Naive thymus-derived CD8-positive, alpha-beta T cell (primary cell): ENCODE measurements at regions not wholly inside any gene's neighbourhood (a gene's known extent, or its start where the extent isn't known, plus 50 kb on each side); places are given as distances from the start of the nearest gene placed in this dataset.
"Not testable (repeated sequence)": the region's sequence is repeated elsewhere in the genome, so short reads cannot be mapped to it uniquely, and the experiment has no call there.

Experiments
- ATAC-seq, 2 donors: fragments of 150-1000 bp; cut with Tn5 transposase in 1 of 2; sonication (Bioruptor Pico), chemical (Tn5 transposase) in 1 of 2; 1 replicate in 1 of 2; 2 replicates in 1 of 2; pipeline ENCODE4 v1.10.0; 2021; ENCODE audit warnings: mild to moderate bottlenecking in 2 of 2, moderate library complexity in 2 of 2
- POLR2A ChIA-PET: fragments of 350-600 bp; sonication (Branson Sonifier 250); formaldehyde crosslinking; loops from one replicate; lab custom pipeline; 2021; ENCODE audit warnings: antibody characterized with exemption; lab: Charles Lee
- DNase-seq, 10 donors: peaks; one replicate each; pipeline versions ENCODE4 v3.0.0 to v3.0.0-alpha.2; 2020 to 2022
- H3K27ac Mint-ChIP-seq, 10 donors: one replicate each; pipeline ENCODE4 v1.8.0; 2020 to 2022; ENCODE audit warnings: mild to moderate bottlenecking in 10 of 10, mixed read lengths in 10 of 10, moderate library complexity in 4 of 10, inconsistent platforms in 1 of 10
- H3K27me3 Mint-ChIP-seq, 5 donors: one replicate each; pipeline ENCODE4 v1.8.0; 2021 to 2022; ENCODE audit warnings: mixed read lengths in 5 of 5
- H3K36me3 Mint-ChIP-seq, 3 donors: one replicate each; pipeline ENCODE4 v1.8.0; 2020 to 2022; ENCODE audit warnings: mixed read lengths in 3 of 3, mild to moderate bottlenecking in 2 of 3, inconsistent platforms in 1 of 3
- H3K4me1 Mint-ChIP-seq, 4 donors: one replicate each; pipeline ENCODE4 v1.8.0; 2021 to 2022; ENCODE audit warnings: mixed read lengths in 4 of 4
- H3K4me3 Mint-ChIP-seq, 10 donors: one replicate each; pipeline ENCODE4 v1.8.0; 2020 to 2022; ENCODE audit warnings: mild to moderate bottlenecking in 10 of 10, mixed read lengths in 10 of 10, moderate library complexity in 6 of 10, inconsistent platforms in 1 of 10
- H3K9me3 Mint-ChIP-seq, 9 donors: one replicate each; pipeline ENCODE4 v1.8.0; 2020 to 2022; ENCODE audit warnings: mixed read lengths in 9 of 9, mild to moderate bottlenecking in 3 of 9, inconsistent platforms in 1 of 9, moderate library complexity in 1 of 9

DNA sequence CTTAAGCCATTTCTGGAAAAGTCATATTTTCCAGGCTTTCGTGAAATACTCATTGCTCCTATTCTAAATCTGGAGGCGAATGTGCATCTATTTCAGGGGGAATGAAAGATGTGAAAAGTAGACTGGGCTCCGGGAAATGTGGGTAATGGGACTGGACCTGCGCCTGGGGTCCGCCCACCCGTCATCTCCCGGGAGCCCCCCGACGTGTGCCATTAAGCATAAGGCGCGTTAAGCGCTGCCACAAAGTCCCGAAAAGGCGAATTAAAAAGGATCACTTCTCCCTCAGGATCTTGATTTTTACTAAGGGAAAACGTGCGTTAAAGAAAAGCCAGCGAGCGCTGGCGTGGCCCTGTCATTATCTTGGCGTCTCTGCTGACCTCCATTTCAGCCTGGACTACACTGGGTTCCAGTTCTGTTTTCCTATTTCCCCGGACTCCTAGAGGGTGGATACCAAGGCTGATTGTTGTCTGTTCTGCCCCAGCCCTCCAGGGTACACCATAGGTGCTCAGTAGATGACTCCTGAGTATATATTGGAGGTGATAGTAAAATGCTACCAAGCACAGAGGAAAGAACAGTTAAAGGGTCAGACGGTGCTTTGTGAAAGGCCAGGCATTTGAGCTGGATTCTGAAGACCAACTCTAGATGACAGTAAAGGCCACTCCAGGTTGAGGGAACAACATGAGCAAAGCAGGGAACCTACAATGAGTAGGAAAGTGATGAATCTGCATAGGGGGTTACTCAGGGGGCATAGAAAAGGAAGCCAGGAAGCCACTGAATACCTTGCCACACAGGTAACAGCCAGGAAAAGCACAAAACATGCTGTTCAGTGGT is 89.2 kb upstream of the ARID1B start:
- H3K27me3 Mint-ChIP-seq: no peaks in the 10 kb centered on the region

DNA sequence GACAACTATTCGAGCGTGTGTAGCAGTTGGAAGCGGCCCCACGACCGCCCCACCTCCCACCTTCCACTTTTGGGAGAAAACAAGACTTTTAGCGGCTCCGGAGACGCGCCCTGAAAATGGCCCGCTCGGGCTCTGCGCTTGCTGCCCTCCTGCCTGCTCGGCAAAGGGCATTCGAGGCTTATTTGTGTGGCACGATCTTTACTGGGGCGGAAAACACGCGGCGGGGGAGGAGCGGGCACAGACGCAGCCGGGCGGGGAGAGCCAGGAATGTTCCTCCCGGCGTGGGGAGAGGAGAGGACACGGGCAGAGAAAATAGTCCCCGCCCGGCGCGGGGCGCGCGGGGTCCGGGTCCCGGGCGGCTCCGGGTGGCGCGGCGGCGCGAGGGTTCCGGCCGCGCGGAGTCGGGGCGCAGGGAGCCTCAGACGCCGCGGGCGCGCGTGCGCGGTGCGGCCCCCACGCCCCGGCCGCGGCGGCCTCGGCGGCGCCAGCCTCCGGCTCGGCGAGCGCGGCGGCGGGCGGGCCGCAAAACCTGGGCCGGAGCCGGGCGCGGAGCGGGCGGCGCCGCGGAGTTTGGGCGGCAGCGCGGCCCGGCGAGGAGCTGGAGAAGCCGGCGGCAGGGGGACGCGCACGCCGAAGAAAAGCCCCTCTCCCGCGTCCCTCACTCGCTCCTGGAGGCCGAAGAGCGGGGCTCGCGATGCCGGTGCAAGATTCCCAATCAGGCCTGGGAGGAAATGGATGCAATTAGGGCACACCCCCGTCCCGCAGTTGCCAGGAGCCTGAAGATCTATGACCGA is 90.0 kb upstream of the ARID1B start:
- Mint-ChIP-seq H3K4me1 (peaks cover 8 to 51% (median 17%) of the 10 kb centered on the region in 4 donors), H3K27me3 (no peaks in the 10 kb centered on the region), H3K36me3 (no peaks in the 10 kb centered on the region), H3K27ac (peak overlapping the region; percentile 90 to 99 (median 96)), H3K9me3 (no peaks in the 10 kb centered on the region), H3K4me3 (peak overlapping the region; percentile 76 to 97 (median 91))
- POLR2A ChIA-PET: interaction anchor here (0.5 to 8.6 kb wide), 8 partner anchors 10 to 1372 kb away, joined by 3 to 109 read pairs (median 6); partner anchors contain the start of gene ARID1B
- DNase-seq (peak; percentile 64 to 87 (median 83)), ATAC-seq (peak; percentile 83 to 85)

More for the DNA sequence above, 89.2 kb upstream of the ARID1B start:
- ATAC-seq (no peak), DNase-seq (peak in 3 of 10 donors; percentile 2 to 11 (median 3))
- H3K36me3 Mint-ChIP-seq: no peaks in the 10 kb centered on the region
- peak overlapping the region; percentile 73 to 92 (median 86) for H3K4me3 Mint-ChIP-seq
- peaks cover 8 to 51% (median 17%) of the 10 kb centered on the region in 4 donors for H3K4me1 Mint-ChIP-seq
- POLR2A ChIA-PET: interaction anchor here (0.5 to 8.6 kb wide), 3 partner anchors 49 to 140 kb away, joined by 3 to 109 read pairs (median 3); partner anchors contain the start of gene ARID1B
- H3K27ac Mint-ChIP-seq: peak overlapping the region; percentile 63 to 92 (median 88)
- no peaks in the 10 kb centered on the region for H3K9me3 Mint-ChIP-seq

- peak in 4 of 10 donors; percentile 4 to 64 (median 16) for DNase-seq
- POLR2A ChIA-PET: interaction anchor here (0.6 to 8.6 kb wide), 8 partner anchors 11 to 1371 kb away, joined by 4 to 109 read pairs (median 7); partner anchors contain the start of gene ARID1B
- peak overlapping the region; percentile 76 to 97 (median 91) for H3K4me3 Mint-ChIP-seq
- no peaks in the 10 kb centered on the region for H3K9me3 Mint-ChIP-seq
- H3K27ac Mint-ChIP-seq: peak overlapping the region; percentile 90 to 99 (median 96)
- peak; percentile 56 to 57 for ATAC-seq
- H3K27me3 Mint-ChIP-seq: no peaks in the 10 kb centered on the region
- peaks cover 8 to 51% (median 17%) of the 10 kb centered on the region in 4 donors for H3K4me1 Mint-ChIP-seq
- H3K36me3 Mint-ChIP-seq: no peaks in the 10 kb centered on the region
Measured at GRCh38 chr6:156686301-156686994, 90.7 kb upstream of the ARID1B start.

DNA sequence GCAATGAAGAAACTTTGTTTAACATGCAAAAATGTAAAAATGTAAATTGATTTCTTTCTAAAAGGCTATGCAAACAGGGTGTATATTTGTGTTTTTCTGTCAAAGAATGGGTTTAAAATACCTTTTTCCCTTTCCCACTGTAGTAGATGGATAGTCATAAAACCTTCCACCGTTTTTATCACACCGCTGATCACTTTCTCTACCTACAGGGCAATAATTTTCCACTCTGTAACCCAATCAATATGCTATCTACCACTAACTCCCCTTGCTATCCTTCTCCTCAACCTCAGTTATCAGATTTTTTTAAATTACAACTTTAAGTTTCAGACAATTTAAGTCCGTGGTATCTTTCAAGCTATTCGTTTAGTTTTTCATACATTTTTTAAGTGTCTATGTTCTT is 91.4 kb upstream of the ARID1B start:
- DNase-seq: no peak
- no peak for ATAC-seq
- no peaks in the 10 kb centered on the region for H3K36me3 Mint-ChIP-seq

DNA sequence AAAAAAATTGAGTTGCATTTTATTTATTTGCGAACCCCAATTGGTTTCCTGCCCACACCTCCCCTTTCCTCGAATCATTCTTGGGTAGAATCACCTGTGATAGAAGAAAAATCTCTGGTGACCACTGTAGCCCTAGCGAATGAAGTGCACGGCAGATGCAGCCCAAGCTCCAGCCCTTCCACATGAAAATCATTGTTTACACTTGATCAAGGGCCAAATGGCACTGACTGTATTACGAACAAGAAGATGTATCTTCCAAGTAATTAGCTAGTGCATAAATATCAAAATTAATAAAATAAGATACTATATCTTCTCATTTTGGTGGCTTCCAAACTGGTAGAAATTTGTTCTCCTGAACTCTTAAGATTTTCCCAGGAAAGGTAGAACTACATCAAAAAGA is 93.4 kb upstream of the ARID1B start:
- Mint-ChIP-seq H3K27ac (no peak overlapping the region), H3K4me1 (peaks cover 8 to 28% (median 17%) of the 10 kb centered on the region in 4 donors), H3K36me3 (no peaks in the 10 kb centered on the region), H3K9me3 (no peaks in the 10 kb centered on the region), H3K4me3 (no peak overlapping the region), H3K27me3 (no peaks in the 10 kb centered on the region)
- POLR2A ChIA-PET: interaction anchor here (8.6 kb wide), 1 partner anchor 95 kb away, joined by 109 read pairs; the partner anchor contains the start of gene ARID1B
- DNase-seq (no peak), ATAC-seq (no peak)

More for the DNA sequence above, 91.4 kb upstream of the ARID1B start:
- Mint-ChIP-seq H3K9me3 (no peaks in the 10 kb centered on the region), H3K4me3 (peak overlapping the region; percentile 76 to 97 (median 91)), H3K27ac (peak overlapping the region; percentile 90 to 99 (median 96)), H3K4me1 (peaks cover 8 to 44% (median 17%) of the 10 kb centered on the region in 4 donors), H3K27me3 (no peaks in the 10 kb centered on the region)
- POLR2A ChIA-PET: interaction anchor here (0.6 to 8.6 kb wide), 8 partner anchors 12 to 1371 kb away, joined by 4 to 109 read pairs (median 7); partner anchors contain the start of gene ARID1B

- Mint-ChIP-seq H3K4me1 (peaks cover 0 to 10% (median 0%) of the 10 kb centered on the region in 4 donors), H3K9me3 (peaks cover 4 to 31% (median 20%) of the 10 kb centered on the region in 9 donors), H3K27me3 (peaks cover 0 to 2% (median 0%) of the 10 kb centered on the region in 5 donors), H3K4me3 (no peak overlapping the region), H3K27ac (no peak overlapping the region), H3K36me3 (peaks cover 0 to 19% (median 3%) of the 10 kb centered on the region in 3 donors)
- DNase-seq: no peak
- ATAC-seq: no peak
- POLR2A ChIA-PET: interaction anchor here (0.7 kb wide), 1 partner anchor 235 kb away, joined by 4 read pairs; no protein-coding TSS in a partner anchor
Measured at GRCh38 chr6:156676721-156677120, 100.5 kb upstream of the ARID1B start.

DNA sequence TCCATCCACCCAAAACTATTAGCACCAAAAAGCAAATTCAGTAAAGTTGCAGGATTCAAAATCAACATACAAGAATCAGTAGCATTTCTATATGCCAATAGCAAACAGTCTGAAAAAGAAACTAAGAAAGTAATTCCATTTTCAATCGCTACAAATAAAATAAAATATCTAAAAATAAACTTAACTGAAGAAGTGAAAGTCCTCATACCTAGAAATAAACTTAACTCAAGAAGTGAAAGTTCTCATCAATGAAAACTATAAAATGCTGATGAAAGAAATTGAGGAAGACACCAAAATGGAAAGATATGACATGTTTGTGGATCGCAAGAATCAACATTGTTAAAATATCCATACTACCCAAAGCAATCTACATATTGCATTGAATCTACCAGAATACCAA is 103.0 kb upstream of the ARID1B start:
- no peak overlapping the region for H3K27ac Mint-ChIP-seq
- H3K9me3 Mint-ChIP-seq: peaks cover 4 to 31% (median 21%) of the 10 kb centered on the region in 9 donors
- POLR2A ChIA-PET: no interaction called here
- ATAC-seq (no peak), DNase-seq (no peak)
- H3K27me3 Mint-ChIP-seq: peaks cover 0 to 4% (median 0%) of the 10 kb centered on the region in 5 donors
- H3K4me3 Mint-ChIP-seq: no peak overlapping the region
- peaks cover 0 to 19% (median 3%) of the 10 kb centered on the region in 3 donors for H3K36me3 Mint-ChIP-seq
- H3K4me1 Mint-ChIP-seq: peaks cover 0 to 10% (median 0%) of the 10 kb centered on the region in 4 donors

DNA sequence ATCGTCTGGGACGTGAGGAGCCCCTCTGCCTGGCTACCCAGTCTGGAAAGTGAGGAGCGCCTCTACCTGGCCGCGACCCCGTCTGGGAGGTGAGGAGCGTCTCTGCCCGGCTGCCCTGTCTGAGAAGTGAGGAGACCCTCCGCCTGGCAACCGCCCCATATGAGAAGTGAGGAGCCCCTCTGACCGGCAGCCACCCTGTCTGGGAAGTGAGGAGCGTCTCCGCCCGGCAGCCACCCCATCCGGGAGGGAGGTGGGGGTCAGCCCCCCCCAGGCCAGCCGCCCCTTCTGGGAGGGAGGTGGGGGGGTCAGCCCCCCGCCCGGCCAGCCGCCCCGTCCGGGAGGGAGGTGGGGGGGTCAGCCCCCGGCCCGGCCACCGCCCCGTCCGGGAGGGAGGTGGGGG is 107.1 kb upstream of the ARID1B start:
- H3K4me1 Mint-ChIP-seq, H3K36me3 Mint-ChIP-seq, H3K4me3 Mint-ChIP-seq, H3K27ac Mint-ChIP-seq, DNase-seq, POLR2A ChIA-PET, ATAC-seq, H3K27me3 Mint-ChIP-seq: not testable (repeated sequence)
- peaks cover 4 to 26% (median 16%) of the 10 kb centered on the region in 9 donors for H3K9me3 Mint-ChIP-seq

DNA sequence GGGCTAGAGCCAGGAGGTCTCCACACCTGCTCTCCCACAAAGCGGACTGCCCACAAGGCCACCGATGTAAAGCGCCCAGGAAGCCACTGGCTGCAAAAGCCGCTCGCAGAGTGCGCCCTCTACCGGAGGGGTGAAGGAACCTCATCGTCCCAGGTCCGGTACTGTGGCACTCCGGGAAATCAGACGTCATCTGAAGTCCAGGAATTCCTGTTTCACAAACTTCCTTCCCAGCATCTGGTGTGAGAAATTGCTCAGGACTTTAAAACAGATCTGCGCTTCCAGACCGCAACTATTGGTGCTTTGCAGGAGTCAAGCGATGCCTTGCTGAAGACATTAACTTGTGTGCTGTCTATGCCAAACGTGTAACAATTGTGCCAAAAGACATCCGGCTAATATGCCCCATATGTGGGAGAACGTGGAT is 115.1 kb upstream of the ARID1B start:
- peak in 2 of 10 donors; percentile 52 to 59 for DNase-seq
- Mint-ChIP-seq H3K9me3 (peaks cover 0 to 6% (median 0%) of the 10 kb centered on the region in 9 donors), H3K4me1 (peaks cover 0 to 8% (median 1%) of the 10 kb centered on the region in 4 donors), H3K36me3 (peaks cover 0 to 7% (median 6%) of the 10 kb centered on the region in 3 donors), H3K4me3 (peak overlapping the region in 1 of 10 donors; percentile 43), H3K27ac (no peak overlapping the region), H3K27me3 (peaks cover 0 to 7% (median 0%) of the 10 kb centered on the region in 5 donors)
- peak in 1 of 2 donors; percentile 62 for ATAC-seq
- POLR2A ChIA-PET: no interaction called here

GRCh38 chr6:156660389-156660788 is 116.8 kb upstream of the ARID1B start:
- Mint-ChIP-seq H3K27me3 (peaks cover 0 to 2% (median 0%) of the 10 kb centered on the region in 5 donors), H3K9me3 (peaks cover 0 to 6% (median 0%) of the 10 kb centered on the region in 9 donors), H3K4me3 (no peak overlapping the region), H3K27ac (no peak overlapping the region), H3K36me3 (peaks cover 0 to 7% (median 6%) of the 10 kb centered on the region in 3 donors), H3K4me1 (peaks cover 0 to 8% (median 1%) of the 10 kb centered on the region in 4 donors)
- POLR2A ChIA-PET: no interaction called here
- DNase-seq (no peak), ATAC-seq (no peak)

- no peak for ATAC-seq
- POLR2A ChIA-PET: no interaction called here
- Mint-ChIP-seq H3K4me1 (peaks cover 0 to 8% (median 1%) of the 10 kb centered on the region in 4 donors), H3K27me3 (peaks cover 0 to 2% (median 0%) of the 10 kb centered on the region in 5 donors), H3K36me3 (peaks cover 0 to 7% (median 6%) of the 10 kb centered on the region in 3 donors), H3K4me3 (no peak overlapping the region), H3K27ac (no peak overlapping the region), H3K9me3 (peaks cover 0 to 6% (median 0%) of the 10 kb centered on the region in 9 donors)
- DNase-seq: no peak
Measured at GRCh38 chr6:156659822-156660198, 117.4 kb upstream of the ARID1B start.
